Mesenchymal stem cell (in vitro differentiated cells and primary cell): ENCODE measurements at regions not wholly inside any gene's neighbourhood (a gene's known extent, or its start where the extent isn't known, plus 50 kb on each side); places are given as distances from the start of the nearest gene placed in this dataset.

Experiments used
- DNase-seq: peaks from one replicate; pipeline ENCODE4 v3.0.0-alpha.2; 2013
- H2AFZ ChIP-seq: one replicate; pipeline ENCODE4 v1.6.1; 2013; ENCODE audit warnings: low read depth, mild to moderate bottlenecking, control low read depth, inconsistent platforms, low read length, moderate library complexity
- H2AK5ac ChIP-seq: 2 replicates; pipeline ENCODE4 v1.6.1; 2013; ENCODE audit warnings: low read length, moderate library complexity, mild to moderate bottlenecking, inconsistent platforms; ENCODE audit not compliant: severe bottlenecking
- H2BK120ac ChIP-seq: one replicate; pipeline ENCODE4 v1.6.1; 2013; ENCODE audit warnings: low read depth, mild to moderate bottlenecking, inconsistent platforms, low read length, moderate library complexity
- H2BK12ac ChIP-seq, 2 experiments: one replicate each; pipeline ENCODE4 v1.6.1; 2013; ENCODE audit warnings: inconsistent platforms in 2 of 2, low read length in 2 of 2, mild to moderate bottlenecking in 2 of 2, moderate library complexity in 2 of 2, control low read depth in 1 of 2
- H2BK15ac ChIP-seq: one replicate; pipeline ENCODE4 v1.6.1; 2013; ENCODE audit warnings: mild to moderate bottlenecking, low read depth, inconsistent platforms; ENCODE audit not compliant: poor library complexity, severe bottlenecking
- H2BK5ac ChIP-seq: 2 replicates; pipeline ENCODE4 v1.6.1; 2013; ENCODE audit warnings: low read depth, mild to moderate bottlenecking, low read length, control low read depth, inconsistent platforms; ENCODE audit not compliant: poor library complexity, severe bottlenecking
- H3K14ac ChIP-seq, 2 experiments: one replicate each; pipeline ENCODE4 v1.6.1; 2013; ENCODE audit warnings: inconsistent platforms in 2 of 2, low read length in 2 of 2, control low read depth in 1 of 2, mild to moderate bottlenecking in 1 of 2, moderate library complexity in 1 of 2
- H3K18ac ChIP-seq, 2 experiments: one replicate each; pipeline ENCODE4 v1.6.1; 2013; ENCODE audit warnings: inconsistent platforms in 2 of 2, low read length in 2 of 2, control low read depth in 1 of 2, low read depth in 1 of 2, mild to moderate bottlenecking in 1 of 2
- H3K23ac ChIP-seq, 2 experiments: one replicate each; pipeline ENCODE4 v1.6.1; 2013; ENCODE audit warnings: inconsistent platforms in 2 of 2, low read length in 2 of 2, mild to moderate bottlenecking in 2 of 2, moderate library complexity in 2 of 2, control low read depth in 1 of 2
- H3K27ac ChIP-seq: 2 replicates; pipeline ENCODE4 v1.5.1; 2013; ENCODE audit warnings: mild to moderate bottlenecking, moderate library complexity, low read length, control low read depth, inconsistent platforms; ENCODE audit not compliant: poor library complexity, severe bottlenecking
- H3K27me3 ChIP-seq, 2 experiments: 2 replicates each; pipeline versions ENCODE4 v1.6.1 to v1.7.0; 2013; ENCODE audit warnings: low read length in 2 of 2, mild to moderate bottlenecking in 2 of 2, moderate library complexity in 2 of 2, control low read depth in 1 of 2, inconsistent platforms in 1 of 2; ENCODE audit not compliant: control insufficient read depth in 1 of 2, insufficient read depth in 1 of 2
- H3K36me3 ChIP-seq, 2 experiments: 2 replicates each; pipeline versions ENCODE4 v1.6.1 to v1.7.0; 2013; ENCODE audit warnings: low read length in 2 of 2, control low read depth in 1 of 2, inconsistent platforms in 1 of 2, low read depth in 1 of 2, mild to moderate bottlenecking in 1 of 2; ENCODE audit not compliant: insufficient read depth in 2 of 2, control insufficient read depth in 1 of 2
- H3K4ac ChIP-seq, 2 experiments: one replicate each; pipeline ENCODE4 v1.6.1; 2013; ENCODE audit warnings: inconsistent platforms in 2 of 2, low read length in 2 of 2, mild to moderate bottlenecking in 2 of 2, moderate library complexity in 2 of 2, control low read depth in 1 of 2, low read depth in 1 of 2
- H3K4me1 ChIP-seq: 2 replicates; pipeline ENCODE4 v1.6.1; 2013; ENCODE audit warnings: low read depth, low read length, control low read depth; ENCODE audit not compliant: control insufficient read depth, insufficient read depth
- H3K4me2 ChIP-seq: 2 replicates; pipeline ENCODE4 v1.6.1; 2013; ENCODE audit warnings: low read length, mild to moderate bottlenecking, inconsistent platforms; ENCODE audit not compliant: poor library complexity, severe bottlenecking
- H3K4me3 ChIP-seq, 2 experiments: 2 replicates each; pipeline versions ENCODE4 v1.5.1 to v1.7.0; 2013; ENCODE audit warnings: low read length in 2 of 2, mild to moderate bottlenecking in 2 of 2, control low read depth in 1 of 2, low read depth in 1 of 2; ENCODE audit not compliant: insufficient read depth in 1 of 2
- H3K79me1 ChIP-seq: replicated peaks from 2 replicates; pipeline ENCODE4 v1.6.1; 2013; ENCODE audit warnings: mild to moderate bottlenecking, control low read depth, low read length, inconsistent platforms; ENCODE audit not compliant: poor library complexity, severe bottlenecking
- H3K9ac ChIP-seq: 2 replicates; pipeline ENCODE4 v1.7.0; 2013; ENCODE audit warnings: mild to moderate bottlenecking, low read length, moderate library complexity
- H3K9me3 ChIP-seq: 2 replicates; pipeline ENCODE4 v1.7.0; 2013; ENCODE audit warnings: mild to moderate bottlenecking, low read length; ENCODE audit not compliant: control insufficient read depth
- H4K8ac ChIP-seq: one replicate; pipeline ENCODE4 v1.6.1; 2013; ENCODE audit warnings: inconsistent platforms, mild to moderate bottlenecking, low read length, moderate library complexity
- H4K91ac ChIP-seq: one replicate; pipeline ENCODE4 v1.6.1; 2013; ENCODE audit warnings: mild to moderate bottlenecking, low read length, inconsistent platforms
- WGBS: methylation state at CpG from one replicate; pipeline ENCODE4 v1.1.7; 2013; ENCODE audit warnings: mixed read lengths; 5-methylcytosine and 5-hydroxymethylcytosine counted together

DNA sequence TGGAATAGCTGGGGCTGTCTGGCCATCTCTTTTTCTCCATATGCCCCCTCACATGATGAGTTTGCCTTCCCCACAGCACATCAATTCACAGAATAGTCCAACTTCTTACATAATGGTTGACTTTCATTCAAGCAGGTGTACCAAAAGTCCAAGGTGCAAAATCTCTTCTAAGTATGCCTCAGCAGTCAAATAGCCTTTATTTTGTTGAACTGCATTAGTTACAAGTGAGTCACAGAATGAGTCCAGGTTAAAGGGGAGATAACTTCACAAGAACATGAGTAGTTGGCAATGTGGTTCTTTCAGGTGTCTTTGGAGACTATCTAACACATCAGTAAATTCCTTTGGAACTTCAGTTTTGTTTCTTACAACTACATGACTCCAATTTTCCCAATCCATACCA is 672.5 kb downstream of the PRELID2 start:
- H3K79me1 ChIP-seq = no peaks in the 10 kb centered on the region
- no peak for DNase-seq

DNA sequence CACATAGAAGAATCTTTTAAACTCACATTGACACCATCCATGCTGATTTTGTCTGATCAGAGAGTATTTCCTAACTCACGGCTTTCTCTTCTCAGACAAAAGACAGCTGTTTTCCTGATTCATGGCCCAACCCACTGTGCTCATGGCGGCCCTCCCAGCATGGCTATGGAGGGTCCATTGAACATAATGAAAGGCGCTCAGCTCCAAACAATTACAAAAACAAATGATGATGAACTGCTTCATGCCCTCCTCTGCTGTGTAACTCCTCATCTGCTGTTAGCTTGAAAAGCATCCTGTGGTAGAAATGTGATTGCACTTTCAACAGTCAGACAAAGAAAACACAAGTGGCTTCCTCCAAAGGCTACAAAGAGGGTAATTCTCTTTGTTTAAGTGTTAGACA is 673.8 kb downstream of the PRELID2 start:
- no peak for DNase-seq
- no peak overlapping the region for H2BK15ac ChIP-seq
- 87% methylated on average over 3 of the region's 3 CpGs for WGBS

More for the DNA sequence above, 672.5 kb downstream of the PRELID2 start:
- H2BK120ac ChIP-seq = no peak overlapping the region
- H2BK15ac ChIP-seq = no peak overlapping the region
- no peak overlapping the region for H3K14ac ChIP-seq
- no peak overlapping the region for H3K4me2 ChIP-seq
- no peak overlapping the region for H3K18ac ChIP-seq
- no peaks in the 10 kb centered on the region for H3K9me3 ChIP-seq
- no peak overlapping the region for H4K8ac ChIP-seq
- H2AK5ac ChIP-seq = no peak overlapping the region
- no peak overlapping the region for H3K23ac ChIP-seq
- no peak overlapping the region for H3K4me3 ChIP-seq
- H3K4me1 ChIP-seq = no peaks in the 10 kb centered on the region
- no peak overlapping the region for H2BK12ac ChIP-seq
- no peak overlapping the region for H3K27ac ChIP-seq
- no peak overlapping the region for H4K91ac ChIP-seq
- no peak overlapping the region for H3K4ac ChIP-seq
- no peak overlapping the region for H2BK5ac ChIP-seq
- H3K27me3 ChIP-seq = no peaks in the 10 kb centered on the region
- no peaks in the 10 kb centered on the region for H3K36me3 ChIP-seq
- no peak overlapping the region for H2AFZ ChIP-seq
- no peak overlapping the region for H3K9ac ChIP-seq

DNA sequence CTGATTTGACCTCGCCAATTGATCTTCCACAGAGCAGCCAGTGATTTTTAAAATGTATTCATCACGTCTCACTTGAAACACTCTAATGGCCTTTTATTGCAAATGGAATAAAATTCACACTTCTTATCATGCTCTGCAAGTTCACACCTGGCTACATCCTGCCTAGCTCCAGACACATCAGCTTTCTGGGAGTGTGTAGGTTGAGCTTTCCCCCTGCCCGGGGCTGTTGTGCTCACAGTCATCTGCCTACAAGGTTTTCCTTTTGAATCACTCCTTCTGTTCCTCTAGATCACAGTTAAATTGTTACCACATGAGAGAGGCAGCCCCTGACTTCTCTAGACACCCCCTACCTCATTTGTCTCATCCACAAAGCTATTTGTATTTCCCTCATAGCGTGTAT is 674.5 kb downstream of the PRELID2 start:
- H2AFZ ChIP-seq = no peak overlapping the region
- no peak overlapping the region for H3K9ac ChIP-seq
- H3K36me3 ChIP-seq = no peaks in the 10 kb centered on the region
- no peak overlapping the region for H3K4ac ChIP-seq
- no peak overlapping the region for H2BK5ac ChIP-seq
- no peak overlapping the region for H3K4me2 ChIP-seq
- no peak overlapping the region for H3K14ac ChIP-seq
- no peaks in the 10 kb centered on the region for H3K4me1 ChIP-seq
- no peak overlapping the region for H3K18ac ChIP-seq
- no peaks in the 10 kb centered on the region for H3K9me3 ChIP-seq
- no peak for DNase-seq
- 61% methylated on average over 3 of the region's 4 CpGs for WGBS
- no peak overlapping the region for H3K27ac ChIP-seq
- H2BK12ac ChIP-seq = no peak overlapping the region
- no peaks in the 10 kb centered on the region for H3K27me3 ChIP-seq
- no peak overlapping the region for H2AK5ac ChIP-seq
- H4K91ac ChIP-seq = no peak overlapping the region
- no peak overlapping the region for H3K4me3 ChIP-seq
- H4K8ac ChIP-seq = no peak overlapping the region
- no peak overlapping the region for H3K23ac ChIP-seq
- H2BK120ac ChIP-seq = no peak overlapping the region
- no peaks in the 10 kb centered on the region for H3K79me1 ChIP-seq
- no peak overlapping the region for H2BK15ac ChIP-seq

More for the DNA sequence above, 673.8 kb downstream of the PRELID2 start:
- Histone ChIP-seq H2BK5ac (no peak overlapping the region), H4K91ac (no peak overlapping the region), H3K14ac (no peak overlapping the region), H3K9me3 (no peaks in the 10 kb centered on the region), H3K18ac (no peak overlapping the region), H2BK12ac (no peak overlapping the region), H3K27ac (no peak overlapping the region), H3K9ac (no peak overlapping the region), H2AFZ (no peak overlapping the region), H3K4me3 (no peak overlapping the region), H3K27me3 (no peaks in the 10 kb centered on the region), H3K79me1 (no peaks in the 10 kb centered on the region), H3K4ac (no peak overlapping the region), H3K4me2 (no peak overlapping the region), H2BK120ac (no peak overlapping the region), H3K23ac (no peak overlapping the region), H4K8ac (no peak overlapping the region), H2AK5ac (no peak overlapping the region), H3K4me1 (no peaks in the 10 kb centered on the region), H3K36me3 (no peaks in the 10 kb centered on the region)

DNA sequence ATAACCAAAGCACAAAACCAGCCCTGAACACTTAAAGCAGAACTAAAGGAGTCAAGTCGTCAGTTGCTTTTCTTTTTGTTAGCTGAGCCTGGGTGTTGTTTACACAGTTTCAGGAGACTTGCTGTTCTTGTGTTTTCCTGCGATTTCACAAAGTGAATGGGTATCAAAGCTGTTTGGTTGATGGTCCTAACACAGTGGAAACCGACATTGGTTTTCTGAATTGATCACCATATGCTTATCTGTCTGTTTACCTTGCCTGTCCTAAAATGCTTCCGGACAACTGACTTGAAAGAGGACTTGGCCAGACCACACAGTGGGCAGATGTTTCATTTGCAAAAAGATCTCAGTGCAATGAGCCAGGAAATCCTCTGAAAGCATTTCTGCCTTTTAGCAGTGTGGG is 676.4 kb downstream of the PRELID2 start:
- Histone ChIP-seq H3K4me3 (no peak overlapping the region), H3K14ac (no peak overlapping the region), H3K18ac (no peak overlapping the region), H3K27ac (no peak overlapping the region), H2AK5ac (no peak overlapping the region), H3K4ac (no peak overlapping the region), H3K79me1 (no peaks in the 10 kb centered on the region), H4K91ac (no peak overlapping the region), H2BK120ac (no peak overlapping the region), H3K23ac (no peak overlapping the region), H4K8ac (no peak overlapping the region), H2BK12ac (no peak overlapping the region), H2BK5ac (no peak overlapping the region), H2BK15ac (no peak overlapping the region), H3K9ac (no peak overlapping the region), H3K4me1 (no peaks in the 10 kb centered on the region), H3K36me3 (no peaks in the 10 kb centered on the region), H3K9me3 (no peaks in the 10 kb centered on the region), H3K27me3 (no peaks in the 10 kb centered on the region), H2AFZ (no peak overlapping the region), H3K4me2 (no peak overlapping the region)
- DNase-seq = peak; percentile 5
- WGBS = 15% methylated on average over 4 of the region's 4 CpGs
